ENCODE measurements at regions not wholly inside any gene's neighbourhood (a gene's known extent, or its start where the extent isn't known, plus 50 kb on each side); places are given as distances from the start of the nearest gene placed in this dataset.

GRCh38 chr7:52273685-52274610, 761.5 kb upstream of the POM121L12 start:
- Histone ChIP-seq H3K4me1 (no peaks in the 10 kb centered on the region), H3K27me3 (ENCODE audit: low read depth) (no peaks in the 10 kb centered on the region), H3K27ac (no peak overlapping the region), H3K4me3 (no peak overlapping the region), H3K36me3 (no peaks in the 10 kb centered on the region), H3K9me3 (no peaks in the 10 kb centered on the region)
- intact Hi-C loops (cut with DNase I) = no loop called here
- DNase-seq = peak; percentile 43
- no peak for TF ChIP-seq CTCF (IDR thresholded peaks at IDR 0.05)
- ATAC-seq = peak; percentile 45 to 56

GRCh38 chr7:52271703-52272102, 763.7 kb upstream of the POM121L12 start:
- Histone ChIP-seq H3K27ac (no peak overlapping the region), H3K4me3 (no peak overlapping the region), H3K36me3 (no peaks in the 10 kb centered on the region), H3K27me3 (ENCODE audit: low read depth) (no peaks in the 10 kb centered on the region), H3K9me3 (no peaks in the 10 kb centered on the region), H3K4me1 (no peaks in the 10 kb centered on the region)
- no peak for TF ChIP-seq CTCF (IDR thresholded peaks at IDR 0.05)
- no peak for DNase-seq
- no peak for ATAC-seq
- intact Hi-C loops (cut with DNase I) = no loop called here

- H3K9me3 ChIP-seq = no peaks in the 10 kb centered on the region
- intact Hi-C loops (cut with DNase I) = no loop called here
- H3K4me1 ChIP-seq = no peaks in the 10 kb centered on the region
- H3K27ac ChIP-seq = no peak overlapping the region
- H3K4me3 ChIP-seq = no peak overlapping the region
- H3K27me3 ChIP-seq (ENCODE audit: low read depth) = no peaks in the 10 kb centered on the region
- DNase-seq (no peak), ATAC-seq (no peak)
- TF ChIP-seq CTCF (IDR thresholded peaks at IDR 0.05) = no peak
- no peaks in the 10 kb centered on the region for H3K36me3 ChIP-seq
Measured at GRCh38 chr7:52270301-52270700, 765.1 kb upstream of the POM121L12 start.

GRCh38 chr7:52269669-52270068, 765.8 kb upstream of the POM121L12 start:
- Histone ChIP-seq H3K9me3 (no peaks in the 10 kb centered on the region), H3K4me3 (no peak overlapping the region), H3K36me3 (no peaks in the 10 kb centered on the region), H3K27ac (no peak overlapping the region), H3K27me3 (ENCODE audit: low read depth) (no peaks in the 10 kb centered on the region), H3K4me1 (no peaks in the 10 kb centered on the region)
- no peak for ATAC-seq
- TF ChIP-seq CTCF (IDR thresholded peaks at IDR 0.05) = no peak
- no peak for DNase-seq
- intact Hi-C loops (cut with DNase I) = no loop called here

GRCh38 chr7:52261057-52261456, 774.4 kb upstream of the POM121L12 start:
- Histone ChIP-seq H3K4me1 (no peaks in the 10 kb centered on the region), H3K27ac (no peak overlapping the region), H3K4me3 (no peak overlapping the region), H3K9me3 (no peaks in the 10 kb centered on the region), H3K36me3 (no peaks in the 10 kb centered on the region), H3K27me3 (ENCODE audit: low read depth) (no peaks in the 10 kb centered on the region)
- ATAC-seq = peak in 1 of 2 donors; percentile 58
- DNase-seq = no peak
- intact Hi-C loops (cut with DNase I) = no loop called here
- no peak for TF ChIP-seq CTCF (IDR thresholded peaks at IDR 0.05)
